NB4 (cell line): ENCODE measurements at regions not wholly inside any gene's neighbourhood (a gene's known extent, or its start where the extent isn't known, plus 50 kb on each side); places are given as distances from the start of the nearest gene placed in this dataset.
A peak's percentile ranks its signal among the peaks of the same experiment; 100 is the strongest.

Experiments used
- POLR2A ChIP-seq: IDR thresholded peaks from 2 replicates; pipeline ENCODE4 v1.6.1; 2011; ENCODE audit warnings: mild to moderate bottlenecking; ENCODE audit not compliant: insufficient read length; ENCODE audit errors: extremely low read depth
- TF ChIP-seq, protein P1 (sequence below): IDR thresholded peaks from one replicate; pipeline ENCODE4 v1.5.1; 2012; ENCODE audit warnings: low read depth, low read length

DNA sequence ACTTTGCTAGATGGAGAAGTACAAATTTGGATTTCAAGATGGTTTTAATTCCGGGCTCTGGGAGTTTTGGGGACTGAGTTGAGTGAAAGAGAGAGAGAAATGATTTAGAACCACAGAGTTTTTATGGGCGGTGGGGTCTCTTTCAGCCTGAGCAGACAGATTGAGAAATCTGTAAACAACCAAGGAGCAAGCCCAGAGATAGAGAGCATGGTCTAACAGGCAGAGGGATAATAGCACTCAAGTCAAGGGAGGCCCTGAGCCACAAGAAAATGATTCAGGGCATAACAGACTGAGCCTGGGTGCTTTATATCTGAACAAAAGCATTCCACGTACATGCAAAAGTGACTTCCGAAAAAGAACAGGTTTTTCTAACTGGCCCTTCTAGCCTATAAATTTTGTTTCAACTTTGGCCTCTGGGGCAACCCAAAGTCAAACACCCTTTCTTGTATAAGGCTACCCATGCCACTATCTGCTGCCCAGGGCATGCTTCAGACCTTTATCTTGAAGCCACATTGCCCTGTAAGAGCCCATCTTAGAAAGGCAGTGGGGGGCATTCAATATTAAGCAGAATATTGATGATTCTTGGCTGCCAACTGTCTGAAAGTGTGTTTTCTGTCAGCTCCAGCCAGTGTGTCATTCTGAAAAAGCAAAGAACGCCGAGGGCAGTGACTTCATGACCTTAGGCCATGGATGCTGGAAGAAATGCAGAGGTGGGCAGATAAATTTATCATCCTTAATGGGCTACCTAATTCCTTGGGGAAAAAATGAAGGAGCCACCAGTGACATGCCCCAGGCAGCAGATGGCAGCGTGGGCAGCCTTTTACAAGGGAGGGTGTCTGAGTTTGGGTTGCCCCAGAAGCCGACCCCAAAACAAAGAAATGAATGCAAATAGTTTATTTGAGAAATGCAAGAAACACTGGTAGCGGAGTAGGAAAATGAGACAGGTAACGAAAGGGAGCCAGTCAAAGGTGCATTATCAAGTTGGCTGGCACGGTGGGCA lies 637.6 kb downstream of the MID1IP1 start:
- TF ChIP-seq POLR2A, result no peak
- TF ChIP-seq, protein P1, sequence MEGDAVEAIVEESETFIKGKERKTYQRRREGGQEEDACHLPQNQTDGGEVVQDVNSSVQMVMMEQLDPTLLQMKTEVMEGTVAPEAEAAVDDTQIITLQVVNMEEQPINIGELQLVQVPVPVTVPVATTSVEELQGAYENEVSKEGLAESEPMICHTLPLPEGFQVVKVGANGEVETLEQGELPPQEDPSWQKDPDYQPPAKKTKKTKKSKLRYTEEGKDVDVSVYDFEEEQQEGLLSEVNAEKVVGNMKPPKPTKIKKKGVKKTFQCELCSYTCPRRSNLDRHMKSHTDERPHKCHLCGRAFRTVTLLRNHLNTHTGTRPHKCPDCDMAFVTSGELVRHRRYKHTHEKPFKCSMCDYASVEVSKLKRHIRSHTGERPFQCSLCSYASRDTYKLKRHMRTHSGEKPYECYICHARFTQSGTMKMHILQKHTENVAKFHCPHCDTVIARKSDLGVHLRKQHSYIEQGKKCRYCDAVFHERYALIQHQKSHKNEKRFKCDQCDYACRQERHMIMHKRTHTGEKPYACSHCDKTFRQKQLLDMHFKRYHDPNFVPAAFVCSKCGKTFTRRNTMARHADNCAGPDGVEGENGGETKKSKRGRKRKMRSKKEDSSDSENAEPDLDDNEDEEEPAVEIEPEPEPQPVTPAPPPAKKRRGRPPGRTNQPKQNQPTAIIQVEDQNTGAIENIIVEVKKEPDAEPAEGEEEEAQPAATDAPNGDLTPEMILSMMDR, result peak; percentile 8
